Inflammatory macrophage (primary cell): ENCODE measurements at regions not wholly inside any gene's neighbourhood (a gene's known extent, or its start where the extent isn't known, plus 50 kb on each side); places are given as distances from the start of the nearest gene placed in this dataset.
"Not testable (repeated sequence)": the region's sequence is repeated elsewhere in the genome, so short reads cannot be mapped to it uniquely, and the experiment has no call there.

ENCODE experiments used
- DNase-seq, 2 donors: peaks; one replicate each; pipeline ENCODE4 v3.0.0-alpha.2; 2020 to 2022

DNA sequence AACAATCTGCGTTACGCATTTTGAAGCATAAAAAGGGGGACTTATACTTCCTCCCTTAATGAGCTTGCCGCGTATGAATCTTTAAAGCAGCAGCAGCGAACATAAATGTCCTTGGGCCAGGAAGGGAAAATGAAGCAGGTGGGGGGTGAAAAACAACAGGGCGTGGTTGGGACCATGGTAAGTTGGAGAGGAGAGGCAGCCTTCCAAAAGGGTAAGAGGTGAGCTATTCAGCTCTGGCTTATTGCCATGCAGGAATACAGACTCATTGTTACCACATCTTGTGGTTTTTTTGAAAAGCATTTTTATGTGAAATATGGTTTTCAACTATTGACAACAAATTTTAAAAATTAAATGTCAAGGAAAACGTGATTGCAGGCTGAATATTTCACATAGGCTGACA lies 710.7 kb upstream of the FAM241A start:
- DNase-seq, result no peak

DNA sequence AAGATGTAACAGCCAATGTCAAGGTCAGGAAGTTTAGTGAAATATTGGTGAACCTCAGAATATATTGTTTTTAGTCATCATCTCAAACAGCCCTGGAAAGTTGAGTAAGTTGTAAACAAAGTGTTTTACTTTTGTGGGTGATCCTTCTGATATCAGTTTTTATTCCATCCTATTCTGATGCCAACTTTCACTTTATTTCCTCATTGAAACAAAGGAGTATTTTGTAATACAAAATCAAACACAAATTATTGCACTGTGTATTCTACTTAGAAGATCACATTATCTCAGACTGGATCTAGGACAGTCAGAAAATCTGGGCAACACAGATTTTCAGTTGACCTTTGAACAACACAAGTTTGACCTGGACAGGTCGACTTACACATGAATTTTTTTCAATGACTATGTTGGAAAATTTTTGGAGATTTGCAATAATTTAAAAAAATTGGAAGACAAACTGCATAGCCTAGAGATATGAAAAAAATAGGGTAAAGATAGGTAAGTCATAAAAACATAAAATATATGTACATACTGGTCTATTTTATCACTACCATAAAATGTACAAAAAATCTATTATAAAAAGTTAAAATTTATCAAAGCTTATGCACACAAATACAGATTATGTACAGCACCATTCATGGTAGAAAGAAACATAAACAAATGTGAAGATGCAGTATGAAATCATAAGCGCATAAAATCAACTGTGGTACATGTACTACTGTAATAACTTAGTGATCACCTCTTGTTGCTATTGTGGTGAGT lies 709.1 kb upstream of the FAM241A start:
- no peak for DNase-seq

DNA sequence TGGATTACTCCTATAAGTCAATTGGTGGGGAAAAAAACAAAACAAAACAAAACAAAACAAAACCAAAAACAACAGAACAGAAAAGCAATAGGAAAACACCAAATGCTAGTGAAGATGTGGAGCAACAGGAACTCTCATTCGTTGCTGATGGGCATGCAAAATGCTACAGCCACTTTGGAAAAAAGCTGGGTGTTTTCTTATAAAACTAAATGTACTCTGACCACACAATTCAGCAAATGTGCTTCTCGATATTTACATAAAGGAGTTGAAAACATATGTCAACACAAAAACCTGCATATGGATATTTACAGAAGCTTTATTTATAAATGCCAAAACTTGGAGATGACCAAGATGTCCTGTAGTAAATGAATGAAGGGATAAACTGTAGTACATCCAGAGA lies 703.6 kb upstream of the FAM241A start:
- DNase-seq, result no peak

DNA sequence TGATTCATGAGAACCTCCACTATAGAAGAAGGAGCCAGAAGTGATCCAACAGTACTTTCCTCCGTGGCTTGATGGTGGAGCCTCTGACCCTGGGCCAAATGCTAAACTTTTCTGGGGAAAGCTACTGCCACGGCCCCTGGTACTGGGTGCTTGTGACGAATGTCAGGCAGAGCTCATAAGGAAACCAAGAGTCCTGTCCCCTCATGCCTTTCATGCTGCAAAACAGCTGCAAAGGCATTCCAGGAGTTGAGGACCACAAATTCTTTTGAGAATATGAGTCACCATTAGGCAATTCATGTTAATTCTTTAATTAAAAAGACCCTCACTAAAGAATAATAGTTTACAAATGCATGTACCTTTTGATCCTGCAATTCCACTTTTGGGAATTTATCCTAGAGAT lies 700.4 kb upstream of the FAM241A start:
- not testable (repeated sequence) for DNase-seq

DNA sequence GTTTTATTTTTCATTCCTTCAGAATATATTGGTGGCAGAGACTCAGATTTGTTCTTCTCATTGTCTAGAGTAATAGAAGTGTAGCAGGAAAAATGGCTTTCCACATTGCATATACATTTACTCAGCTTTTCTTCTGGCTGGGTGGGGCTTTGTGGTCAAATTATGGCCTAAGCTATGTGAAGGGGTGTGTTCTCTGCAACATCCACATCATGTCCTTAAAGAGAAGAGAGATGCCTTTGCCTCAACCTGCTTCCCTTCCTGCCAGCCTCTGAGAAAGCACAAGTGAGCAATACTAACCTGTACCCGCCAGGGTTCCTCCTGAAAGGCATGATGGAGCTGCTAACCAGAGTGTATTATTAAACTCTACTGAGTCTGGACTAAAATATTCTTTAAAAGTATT lies 695.6 kb upstream of the FAM241A start:
- no peak for DNase-seq

DNA sequence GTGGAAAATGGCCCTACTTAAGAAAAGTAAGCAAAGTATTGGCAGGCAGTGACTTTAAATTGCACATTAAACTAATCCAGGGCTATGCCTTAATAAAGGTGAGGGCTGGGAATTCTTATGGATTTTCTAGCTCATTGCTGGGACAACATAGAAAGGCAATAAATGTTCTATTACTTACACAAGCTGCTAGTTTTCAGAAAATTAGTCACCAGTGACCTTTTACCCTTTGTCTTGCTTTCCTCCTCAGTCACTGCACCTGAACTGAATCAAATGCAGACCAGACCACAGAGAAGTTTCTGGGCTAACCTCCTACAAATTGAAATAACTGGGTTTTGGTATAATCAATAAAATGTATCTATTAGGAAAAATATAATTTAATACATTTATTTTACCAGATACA lies 694.4 kb upstream of the FAM241A start:
- no peak for DNase-seq

DNA sequence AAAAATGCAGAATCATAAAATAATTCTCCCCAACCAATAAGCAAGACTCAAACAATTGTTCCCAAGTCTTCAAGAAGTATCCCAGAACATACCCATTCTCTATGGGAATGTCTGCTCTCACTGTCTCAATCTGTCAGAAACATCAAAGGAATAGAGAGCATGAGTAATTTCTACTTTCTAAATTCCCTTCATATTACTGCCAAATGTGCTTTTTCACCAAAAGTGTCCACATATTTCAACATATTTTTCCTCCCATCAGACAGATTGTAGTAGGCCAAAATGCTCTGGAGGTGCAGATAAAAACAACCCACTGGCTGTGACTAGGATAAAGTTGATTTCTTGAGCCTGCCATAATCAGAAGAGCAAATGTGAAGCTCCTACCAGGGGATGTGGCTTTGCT lies 692.0 kb upstream of the FAM241A start:
- DNase-seq, result no peak

DNA sequence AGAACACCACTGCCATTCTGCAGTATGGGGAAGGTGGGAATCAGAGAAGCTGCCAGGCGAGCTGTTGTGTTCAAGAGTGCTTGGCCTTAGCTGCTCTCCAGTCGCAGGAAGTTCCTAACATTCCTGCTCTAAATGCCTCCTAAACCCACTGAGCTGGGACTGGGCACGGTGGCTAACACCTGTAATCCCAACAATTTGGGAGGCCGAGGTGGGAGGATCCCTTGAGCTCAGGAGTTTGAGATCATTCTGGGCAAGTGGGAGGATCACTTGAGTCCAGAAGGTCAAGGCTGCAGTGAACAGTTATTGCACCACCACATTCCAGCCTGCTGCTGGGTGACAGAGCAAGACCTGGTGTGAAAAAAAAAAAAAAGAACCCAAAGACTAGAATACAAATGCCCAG lies 690.3 kb upstream of the FAM241A start:
- DNase-seq, result no peak

DNA sequence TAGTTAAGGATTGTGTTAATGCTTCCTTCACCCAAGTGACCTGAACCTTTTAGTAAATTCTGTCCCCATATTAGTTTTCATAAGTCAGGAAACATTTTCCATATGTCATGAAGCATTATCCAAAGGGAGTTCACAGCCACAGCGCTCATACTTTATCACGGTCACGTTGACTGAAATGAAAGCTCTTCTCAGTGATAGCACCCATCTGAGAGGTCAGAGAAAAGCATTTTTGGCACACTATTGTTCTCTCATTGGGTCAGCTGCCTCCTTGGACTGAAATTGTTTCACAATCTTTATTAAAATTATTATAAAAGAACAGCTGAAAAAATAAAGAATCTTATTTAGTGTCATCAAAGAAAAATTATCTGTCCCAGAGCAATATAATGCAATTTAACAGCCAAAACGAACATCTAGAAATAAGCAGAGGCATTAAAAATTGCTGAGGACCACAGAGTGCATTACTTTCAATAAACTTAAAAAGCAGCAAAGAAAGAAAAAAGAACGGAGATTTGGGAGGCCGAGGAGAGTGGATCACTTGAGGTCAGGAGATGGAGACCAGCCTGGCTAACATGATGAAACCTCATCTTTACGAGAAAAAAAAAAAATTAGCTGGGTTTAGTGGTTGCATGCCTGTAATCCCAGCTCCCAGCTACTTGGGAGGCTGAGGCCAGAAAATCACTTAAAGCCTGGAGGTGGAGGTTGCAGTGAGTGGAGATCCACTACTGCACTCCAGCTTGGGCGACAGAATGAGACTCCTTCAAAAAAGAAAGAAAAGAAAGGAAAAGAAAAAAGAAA lies 680.8 kb upstream of the FAM241A start:
- DNase-seq, result no peak

DNA sequence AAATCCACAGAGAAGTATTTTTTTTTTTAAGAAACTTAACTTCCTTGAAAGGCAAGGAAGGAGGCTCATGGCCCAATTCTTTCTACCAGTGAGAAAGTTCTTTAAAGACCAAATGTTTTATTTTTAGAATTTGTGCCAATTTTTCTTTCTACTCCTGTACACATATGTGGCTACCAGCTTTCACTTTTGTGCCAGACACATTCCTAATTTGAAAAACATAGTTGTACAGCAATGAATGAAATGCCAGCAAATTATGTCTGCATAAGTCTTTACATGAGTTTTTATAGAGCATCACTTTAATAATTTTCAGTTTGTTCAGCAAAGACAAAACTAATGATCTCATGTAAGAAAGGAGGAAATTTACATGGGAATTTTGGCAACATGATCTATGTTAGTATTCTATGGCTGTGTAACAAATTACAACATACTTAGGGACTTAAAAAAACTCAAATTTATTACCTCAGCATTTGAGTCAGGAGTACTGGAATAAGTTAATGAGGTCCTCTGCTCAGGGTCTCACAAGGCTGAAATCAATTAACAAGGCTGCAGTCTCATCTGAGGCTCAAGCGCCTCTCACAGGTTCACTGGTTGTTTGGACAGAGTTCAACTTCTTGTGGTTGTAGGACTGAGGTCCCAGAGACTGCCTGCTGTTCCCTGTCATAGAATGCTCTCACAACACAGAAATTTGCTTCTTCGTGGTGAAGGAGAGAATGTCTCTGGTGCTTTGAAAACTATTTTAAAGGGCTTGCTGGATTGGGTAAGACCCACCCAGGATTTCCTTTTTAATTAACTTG lies 678.2 kb upstream of the FAM241A start:
- no peak for DNase-seq

DNA sequence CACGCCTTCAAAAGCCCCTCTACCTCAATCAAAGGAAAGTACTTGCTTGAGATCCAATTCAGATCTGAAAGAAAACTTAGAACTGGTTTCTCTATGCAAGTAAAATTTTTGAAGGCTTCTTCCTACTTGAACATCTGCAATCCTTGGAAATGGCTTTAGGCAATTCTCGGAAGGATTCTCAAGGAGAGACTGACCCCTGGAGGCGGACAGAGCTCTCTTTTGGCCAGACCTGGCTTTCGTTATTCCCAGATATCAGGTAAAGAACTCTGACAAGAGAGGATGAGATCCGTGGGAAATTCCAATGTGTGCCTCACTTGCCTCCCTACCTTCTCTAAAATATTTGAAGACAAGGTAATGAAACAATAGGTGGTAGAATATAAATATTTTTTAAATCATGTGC lies 670.3 kb upstream of the FAM241A start:
- no peak for DNase-seq

DNA sequence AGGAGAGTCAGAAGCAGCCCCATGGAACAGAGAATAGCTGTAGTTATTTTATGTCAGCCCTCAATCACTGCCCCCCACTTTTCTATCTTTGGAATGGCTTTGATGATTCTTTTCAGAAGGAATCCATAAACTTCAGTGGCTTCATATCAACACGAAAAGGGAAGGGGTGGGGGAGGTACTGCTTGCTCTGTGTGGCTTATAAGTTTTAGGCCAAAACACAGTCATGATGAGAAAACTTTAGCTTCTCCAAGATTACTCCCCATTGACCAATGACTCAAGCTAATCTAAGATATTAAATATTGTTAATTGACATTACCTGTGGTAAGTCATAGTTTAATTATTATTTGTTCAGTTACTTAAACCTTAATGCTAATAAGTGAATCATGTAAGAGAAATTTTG lies 669.6 kb upstream of the FAM241A start:
- DNase-seq, result no peak

DNA sequence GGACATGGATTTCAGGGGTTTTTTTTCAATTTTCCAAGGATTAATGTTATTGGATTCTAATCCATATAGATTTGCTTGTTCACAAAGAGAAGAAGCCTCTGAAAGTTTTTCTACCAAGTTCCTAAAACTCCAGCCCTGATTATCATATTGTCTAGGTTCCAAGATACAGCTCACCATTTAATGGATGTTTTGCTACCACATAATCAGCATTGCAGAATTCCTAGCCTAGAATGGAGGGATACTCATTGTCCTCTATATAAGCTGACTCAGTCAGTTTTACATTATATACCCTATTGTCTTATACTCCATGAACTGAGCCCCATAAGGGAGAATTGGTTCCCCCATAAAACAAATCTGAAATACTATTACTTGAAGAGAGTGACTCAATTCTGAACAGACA lies 664.7 kb upstream of the FAM241A start:
- no peak for DNase-seq

DNA sequence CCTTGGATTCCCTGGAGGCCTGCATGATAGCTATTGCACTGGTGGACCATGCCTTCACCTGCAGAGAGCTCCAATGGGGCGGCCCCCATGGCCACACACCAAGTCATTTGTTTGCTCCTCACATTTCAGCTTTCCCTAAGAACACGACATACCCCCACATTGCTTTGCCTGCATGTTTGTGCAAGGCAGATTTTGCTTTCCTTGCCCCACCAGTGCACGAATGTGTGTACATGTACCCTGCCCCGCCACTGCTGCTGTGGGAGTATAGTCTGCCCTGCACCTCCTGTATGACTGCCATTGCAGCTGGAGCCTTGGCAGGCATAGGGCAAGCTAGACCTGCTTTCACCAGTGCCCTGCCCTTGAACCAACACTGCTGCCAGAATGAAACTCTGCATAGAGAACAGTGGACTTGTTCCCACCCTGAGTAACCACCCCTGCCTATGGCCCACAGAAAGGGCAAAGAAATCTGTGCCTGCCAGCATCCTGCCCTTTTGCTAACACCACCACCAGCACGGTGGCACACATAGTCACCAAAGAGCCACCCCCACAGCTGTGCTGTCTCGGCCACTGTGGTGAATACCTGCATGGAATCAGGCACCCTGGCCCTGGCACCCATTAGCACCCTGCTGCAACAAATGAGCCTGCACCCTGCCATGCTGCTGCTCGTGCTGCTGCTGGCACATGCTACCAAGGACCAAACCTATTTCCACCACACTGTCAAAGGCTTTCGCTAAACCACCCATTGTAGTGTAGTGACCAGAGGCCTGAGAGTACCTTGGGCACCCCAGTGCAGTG lies 661.7 kb upstream of the FAM241A start:
- DNase-seq, result no peak

DNA sequence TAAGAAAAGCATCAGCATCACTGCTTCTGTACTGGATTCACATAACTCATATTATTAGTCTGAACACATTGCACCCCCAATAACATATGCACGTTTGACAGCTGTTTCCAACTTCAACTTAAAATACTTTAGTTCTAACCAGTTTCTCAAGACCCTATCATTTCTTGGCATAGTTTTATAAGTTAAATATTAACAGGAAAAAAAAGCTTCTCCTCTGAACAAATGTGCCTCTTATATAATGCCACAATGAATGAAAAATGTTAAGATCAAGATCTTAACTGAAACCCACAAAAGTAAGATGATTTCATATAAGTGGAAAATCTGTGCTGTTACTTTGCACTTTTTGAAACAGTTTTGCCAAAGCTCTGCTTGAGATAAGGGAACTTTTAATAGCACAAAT lies 652.8 kb upstream of the FAM241A start:
- no peak for DNase-seq

DNA sequence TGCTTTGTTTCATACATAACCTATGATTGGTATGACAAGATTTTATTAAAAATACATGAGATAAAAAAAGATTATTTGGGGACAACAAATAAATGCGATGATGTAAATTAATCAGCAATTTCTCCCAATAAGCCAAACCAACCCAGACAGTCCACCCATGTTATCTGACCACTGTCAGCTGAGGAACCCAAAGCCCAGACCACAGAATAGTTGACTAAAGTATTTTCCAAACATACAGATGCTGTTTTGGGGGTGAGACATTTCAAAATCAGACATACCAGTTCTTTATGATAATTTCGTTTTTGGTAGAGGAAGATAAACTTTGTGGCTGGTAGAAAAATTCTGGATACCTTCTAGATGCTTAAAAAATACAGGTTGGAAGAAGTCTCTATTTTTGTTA lies 650.8 kb upstream of the FAM241A start:
- DNase-seq, result no peak

DNA sequence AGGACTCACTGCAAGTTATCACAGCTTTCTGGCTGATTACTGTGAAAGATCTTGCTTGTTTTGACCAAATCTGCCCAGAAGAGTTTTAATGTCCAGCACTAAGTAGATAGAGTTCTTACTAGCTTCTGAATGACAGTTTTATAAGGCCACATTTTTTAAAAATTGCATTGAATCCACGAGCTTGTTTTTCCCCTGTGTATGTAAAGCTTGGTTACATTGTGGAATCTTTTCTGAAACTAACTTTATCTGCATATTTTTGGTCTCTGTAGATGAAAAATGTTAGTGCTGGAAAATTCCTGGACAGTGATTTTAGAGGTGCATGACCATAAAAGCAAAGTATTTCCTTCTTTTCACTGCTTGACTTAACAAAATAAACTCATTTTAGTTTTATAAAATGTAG lies 650.3 kb upstream of the FAM241A start:
- DNase-seq, result no peak

DNA sequence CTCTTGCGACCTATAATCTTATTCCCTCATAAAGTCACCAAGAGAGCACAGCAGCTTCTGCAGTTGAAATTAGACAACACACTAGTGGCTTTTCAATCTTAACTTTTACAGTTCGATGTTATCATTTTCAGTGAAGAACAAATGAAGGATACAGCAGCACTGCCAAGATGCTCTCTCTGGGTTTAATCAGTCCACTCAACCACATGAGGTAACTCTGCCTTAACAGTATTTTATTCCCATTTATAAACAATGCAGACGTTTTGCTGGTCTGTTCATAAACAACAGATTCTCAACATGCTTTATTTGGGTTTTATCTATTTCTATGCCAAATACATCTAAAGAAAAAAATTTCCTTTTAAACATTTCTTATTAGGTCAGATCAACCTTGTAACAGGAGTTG lies 646.0 kb upstream of the FAM241A start:
- DNase-seq, result no peak

DNA sequence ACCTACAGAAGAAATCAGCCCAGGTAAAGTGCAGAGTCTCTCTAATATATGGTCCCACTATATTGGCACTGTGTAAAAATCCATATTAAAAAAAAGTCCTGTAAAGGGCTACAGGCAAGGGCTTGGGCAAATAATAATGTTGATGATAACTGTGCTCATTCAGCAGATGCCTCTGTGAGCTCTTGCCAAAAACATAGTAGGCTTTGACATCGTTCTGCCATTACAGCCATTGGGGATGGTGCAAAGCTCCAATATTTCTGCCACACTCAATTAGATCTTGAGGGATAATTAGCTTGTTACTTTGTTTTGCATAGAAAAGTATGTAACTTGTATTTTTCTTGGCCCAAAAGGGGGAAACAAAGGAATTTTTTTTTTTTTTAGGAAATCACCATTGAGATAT lies 645.5 kb upstream of the FAM241A start:
- DNase-seq, result no peak

DNA sequence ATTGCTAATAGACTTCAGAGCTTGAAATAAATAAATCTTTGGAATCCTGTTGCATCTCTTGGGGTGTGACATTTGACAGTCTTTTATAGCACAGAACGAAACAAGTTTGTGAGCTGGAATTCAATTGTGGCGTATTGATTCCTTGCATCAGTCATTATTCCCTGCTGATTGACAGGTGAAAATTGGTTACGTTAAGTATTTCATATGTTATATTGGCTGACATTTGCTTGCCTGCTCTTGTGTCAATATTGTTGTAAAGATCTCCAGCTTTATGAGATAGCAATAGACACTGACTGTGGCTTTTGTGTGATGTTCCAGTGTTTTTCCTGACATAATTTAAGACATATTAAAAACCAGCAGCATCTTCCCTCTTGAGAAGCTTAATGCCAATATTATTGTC lies 644.4 kb upstream of the FAM241A start:
- no peak for DNase-seq

DNA sequence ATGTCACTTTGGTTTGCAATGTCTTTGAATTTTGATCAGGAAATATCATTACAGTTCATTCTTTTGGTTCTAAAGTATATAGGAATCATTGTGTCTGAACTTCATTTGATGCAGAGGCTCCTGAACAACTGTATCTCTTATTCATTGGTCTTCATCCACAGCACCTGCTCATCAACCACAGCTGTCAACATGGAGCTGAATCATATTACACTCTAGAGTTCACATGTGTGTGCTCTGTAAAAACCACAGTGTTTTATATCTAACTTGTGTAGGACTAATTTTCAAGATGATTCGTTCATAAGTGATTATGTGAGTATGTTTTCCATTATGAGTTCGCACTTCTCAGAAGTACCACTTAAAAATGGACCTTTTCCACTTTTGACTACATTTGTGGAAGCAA lies 643.3 kb upstream of the FAM241A start:
- no peak for DNase-seq

DNA sequence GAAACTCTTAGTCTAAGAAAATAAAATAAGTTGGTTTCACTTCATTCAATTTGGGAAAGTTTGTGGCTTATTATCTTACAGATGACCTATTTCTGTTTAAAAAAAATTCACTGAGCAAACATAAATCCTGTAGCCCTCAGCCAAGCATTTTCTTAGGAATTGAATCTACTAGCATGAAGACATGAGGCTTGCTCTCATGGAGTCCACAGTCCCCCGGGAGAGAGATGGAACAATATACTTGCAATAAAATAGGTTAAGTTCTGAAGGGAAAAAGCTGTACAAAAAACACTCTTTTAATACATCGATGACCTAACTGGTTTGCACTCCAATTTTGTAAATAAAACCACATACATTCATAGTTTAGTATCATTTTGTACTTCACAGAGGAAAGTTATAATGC lies 642.6 kb upstream of the FAM241A start:
- DNase-seq, result no peak

DNA sequence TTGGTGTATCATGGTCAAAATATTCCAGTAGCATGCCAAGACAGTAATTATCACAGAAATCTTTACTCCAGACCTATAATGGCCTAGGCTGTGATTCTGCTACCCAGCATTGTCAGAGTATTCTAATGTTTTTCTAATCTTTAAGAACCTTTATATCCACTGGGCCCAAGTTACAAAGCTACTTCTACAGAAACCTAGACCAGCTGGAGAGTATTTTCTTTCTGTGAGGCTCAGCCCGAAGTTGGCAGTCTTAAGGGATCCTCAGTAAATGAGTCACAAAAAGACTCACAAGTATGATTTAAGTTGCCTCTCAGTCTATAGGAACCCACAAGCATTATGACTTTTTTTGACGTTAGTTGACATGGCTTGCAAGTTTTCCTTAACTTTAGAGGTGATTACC lies 638.5 kb upstream of the FAM241A start:
- no peak for DNase-seq
